ENCODE measurements at regions not wholly inside any gene's neighbourhood (a gene's known extent, or its start where the extent isn't known, plus 50 kb on each side); places are given as distances from the start of the nearest gene placed in this dataset.

DNA sequence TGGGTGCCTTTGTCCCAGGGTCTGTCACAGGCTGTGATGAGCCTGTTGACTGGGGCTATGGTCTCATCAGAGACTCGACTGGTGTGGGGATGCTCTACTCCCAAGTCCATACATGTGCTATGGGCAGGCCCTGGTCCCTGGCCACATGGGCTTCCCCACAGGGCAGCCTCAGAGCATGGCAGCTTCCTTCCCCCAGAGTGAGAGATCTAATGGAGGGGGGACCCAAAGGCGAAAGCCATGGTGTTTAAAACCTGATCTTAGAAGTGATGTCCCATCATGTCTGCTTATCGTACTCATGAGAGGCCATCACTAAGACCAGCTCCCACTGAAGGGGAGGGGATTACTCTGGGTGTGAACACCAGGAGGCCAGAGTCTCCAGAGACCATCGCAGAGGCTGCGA lies 279.0 kb upstream of the RTL1 start:
- Histone ChIP-seq H3K9ac (ENCODE audit: low read length) (no peak overlapping the region), H3K79me2 (ENCODE audit: insufficient read depth, low read length) (no peaks in the 10 kb centered on the region), H3K27ac (ENCODE audit: low read depth, low read length) (no peak overlapping the region), H3K4me2 (ENCODE audit: low read depth, low read length, poor library complexity, severe bottlenecking) (no peak overlapping the region), H3K9me2 (replicated peaks; ENCODE audit: insufficient read depth, low read length) (no peaks in the 10 kb centered on the region), H3F3A (ENCODE audit: insufficient read depth) (no peaks in the 10 kb centered on the region), H3K4me3 (ENCODE audit: insufficient read depth, low read length, poor library complexity, severe bottlenecking) (no peak overlapping the region), H3K27me3 (ENCODE audit: low read length) (no peaks in the 10 kb centered on the region), H2AFZ (ENCODE audit: low read depth, low read length, severe bottlenecking) (no peak overlapping the region), H3K36me3 (ENCODE audit: low read length) (no peaks in the 10 kb centered on the region), H3K9me3 (ENCODE audit: insufficient read depth, low read length) (no peaks in the 10 kb centered on the region), H4K20me1 (ENCODE audit: low read depth, low read length) (no peaks in the 10 kb centered on the region)
- no peak for TF ChIP-seq EZH2phosphoT487 (conservative IDR thresholded peaks at IDR 0.05; ENCODE audit: low read length)
- TF ChIP-seq, protein P1, sequence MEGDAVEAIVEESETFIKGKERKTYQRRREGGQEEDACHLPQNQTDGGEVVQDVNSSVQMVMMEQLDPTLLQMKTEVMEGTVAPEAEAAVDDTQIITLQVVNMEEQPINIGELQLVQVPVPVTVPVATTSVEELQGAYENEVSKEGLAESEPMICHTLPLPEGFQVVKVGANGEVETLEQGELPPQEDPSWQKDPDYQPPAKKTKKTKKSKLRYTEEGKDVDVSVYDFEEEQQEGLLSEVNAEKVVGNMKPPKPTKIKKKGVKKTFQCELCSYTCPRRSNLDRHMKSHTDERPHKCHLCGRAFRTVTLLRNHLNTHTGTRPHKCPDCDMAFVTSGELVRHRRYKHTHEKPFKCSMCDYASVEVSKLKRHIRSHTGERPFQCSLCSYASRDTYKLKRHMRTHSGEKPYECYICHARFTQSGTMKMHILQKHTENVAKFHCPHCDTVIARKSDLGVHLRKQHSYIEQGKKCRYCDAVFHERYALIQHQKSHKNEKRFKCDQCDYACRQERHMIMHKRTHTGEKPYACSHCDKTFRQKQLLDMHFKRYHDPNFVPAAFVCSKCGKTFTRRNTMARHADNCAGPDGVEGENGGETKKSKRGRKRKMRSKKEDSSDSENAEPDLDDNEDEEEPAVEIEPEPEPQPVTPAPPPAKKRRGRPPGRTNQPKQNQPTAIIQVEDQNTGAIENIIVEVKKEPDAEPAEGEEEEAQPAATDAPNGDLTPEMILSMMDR (IDR thresholded peaks at IDR 0.05; ENCODE audit: insufficient read depth, low read length, poor library complexity, severe bottlenecking), result no peak

GRCh38 chr14:101183376-101184103 lies 280.0 kb upstream of the RTL1 start:
- no peak overlapping the region for H3K27ac ChIP-seq (ENCODE audit: low read depth, low read length)
- no peaks in the 10 kb centered on the region for H3K9me2 ChIP-seq (replicated peaks; ENCODE audit: insufficient read depth, low read length)
- H3K79me2 ChIP-seq (ENCODE audit: insufficient read depth, low read length), result no peaks in the 10 kb centered on the region
- H3K27me3 ChIP-seq (ENCODE audit: low read length), result no peaks in the 10 kb centered on the region
- H3F3A ChIP-seq (ENCODE audit: insufficient read depth), result no peaks in the 10 kb centered on the region
- H3K9ac ChIP-seq (ENCODE audit: low read length), result no peak overlapping the region
- H3K4me2 ChIP-seq (ENCODE audit: low read depth, low read length, poor library complexity, severe bottlenecking), result no peak overlapping the region
- no peaks in the 10 kb centered on the region for H4K20me1 ChIP-seq (ENCODE audit: low read depth, low read length)
- no peak overlapping the region for H3K4me3 ChIP-seq (ENCODE audit: insufficient read depth, low read length, poor library complexity, severe bottlenecking)
- H3K36me3 ChIP-seq (ENCODE audit: low read length), result no peaks in the 10 kb centered on the region
- TF ChIP-seq, protein P1 (IDR thresholded peaks at IDR 0.05; ENCODE audit: insufficient read depth, low read length, poor library complexity, severe bottlenecking), result no peak
- TF ChIP-seq EZH2phosphoT487 (conservative IDR thresholded peaks at IDR 0.05; ENCODE audit: low read length), result no peak
- no peak overlapping the region for H2AFZ ChIP-seq (ENCODE audit: low read depth, low read length, severe bottlenecking)
- no peaks in the 10 kb centered on the region for H3K9me3 ChIP-seq (ENCODE audit: insufficient read depth, low read length)

GRCh38 chr14:101184104-101184455 lies 280.6 kb upstream of the RTL1 start:
- H2AFZ ChIP-seq (ENCODE audit: low read depth, low read length, severe bottlenecking), result no peak overlapping the region
- H3F3A ChIP-seq (ENCODE audit: insufficient read depth), result no peaks in the 10 kb centered on the region
- TF ChIP-seq EZH2phosphoT487 (conservative IDR thresholded peaks at IDR 0.05; ENCODE audit: low read length), result no peak
- TF ChIP-seq, protein P1 (IDR thresholded peaks at IDR 0.05; ENCODE audit: insufficient read depth, low read length, poor library complexity, severe bottlenecking), result no peak
- no peaks in the 10 kb centered on the region for H3K36me3 ChIP-seq (ENCODE audit: low read length)
- no peaks in the 10 kb centered on the region for H3K27me3 ChIP-seq (ENCODE audit: low read length)
- H3K9ac ChIP-seq (ENCODE audit: low read length), result no peak overlapping the region
- H3K9me2 ChIP-seq (replicated peaks; ENCODE audit: insufficient read depth, low read length), result no peaks in the 10 kb centered on the region
- H3K4me3 ChIP-seq (ENCODE audit: insufficient read depth, low read length, poor library complexity, severe bottlenecking), result no peak overlapping the region
- H3K4me2 ChIP-seq (ENCODE audit: low read depth, low read length, poor library complexity, severe bottlenecking), result no peak overlapping the region
- no peaks in the 10 kb centered on the region for H3K9me3 ChIP-seq (ENCODE audit: insufficient read depth, low read length)
- no peaks in the 10 kb centered on the region for H3K79me2 ChIP-seq (ENCODE audit: insufficient read depth, low read length)
- H3K27ac ChIP-seq (ENCODE audit: low read depth, low read length), result no peak overlapping the region
- no peaks in the 10 kb centered on the region for H4K20me1 ChIP-seq (ENCODE audit: low read depth, low read length)
